Ureter (tissue), 1 donor: ENCODE measurements at regions not wholly inside any gene's neighbourhood (a gene's known extent, or its start where the extent isn't known, plus 50 kb on each side); places are given as distances from the start of the nearest gene placed in this dataset.
"Not testable (repeated sequence)": the region's sequence is repeated elsewhere in the genome, so short reads cannot be mapped to it uniquely, and the experiment has no call there.

Source experiments
- DNase-seq: peaks from one replicate; pipeline ENCODE4 v3.0.0-alpha.2; 2020; ENCODE audit warnings: low spot score
- donor health status: DM: yes; HTN: yes; CAD: no.

DNA sequence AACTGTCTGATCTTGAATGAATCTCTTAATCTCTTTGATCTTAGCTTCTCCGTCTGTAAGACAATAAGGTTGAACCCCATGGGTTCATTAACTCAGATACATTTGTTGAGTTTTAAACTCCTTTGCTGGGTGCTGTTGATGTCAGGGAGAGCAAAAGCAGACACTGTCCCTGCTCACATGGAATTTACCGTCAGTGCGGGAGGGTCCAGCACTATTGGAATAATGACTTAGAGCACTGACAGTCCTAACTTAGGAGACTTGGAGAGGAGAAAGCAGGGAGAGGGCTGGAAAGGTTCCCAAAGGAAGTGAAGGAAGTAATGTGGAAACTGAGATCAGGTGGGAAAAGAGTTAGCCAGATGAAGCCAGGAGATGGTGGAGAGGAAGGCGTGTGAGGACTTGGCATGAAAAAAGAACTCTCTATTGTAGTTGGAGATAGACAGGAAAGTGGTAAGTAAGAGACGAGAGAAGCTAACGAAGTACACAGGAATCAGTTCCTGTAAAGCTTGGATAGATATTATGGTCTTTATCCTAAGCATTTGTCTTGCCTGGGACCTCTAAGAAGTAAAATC, 141.4 kb upstream of the SERTAD2 start:
- DNase-seq, result no peak

DNA sequence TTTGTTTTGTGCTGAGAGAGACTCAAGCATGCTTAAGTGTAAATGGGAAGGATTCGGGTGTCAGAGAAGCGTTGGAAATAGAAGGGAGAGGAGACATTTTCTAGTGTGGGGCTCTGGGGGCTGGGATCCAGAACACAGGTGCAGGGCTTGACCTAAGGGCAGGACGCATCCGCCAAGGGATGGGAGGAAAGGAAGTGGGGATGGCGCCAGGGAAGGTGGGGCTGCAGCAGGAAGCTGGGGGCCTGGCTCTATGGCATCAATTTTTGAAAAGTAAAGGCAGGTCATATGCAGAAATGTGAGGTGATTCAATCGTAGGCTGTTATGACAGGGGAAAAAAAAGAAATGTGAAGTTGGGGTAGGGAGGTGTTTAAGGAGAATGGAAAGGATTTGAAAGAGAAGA, 143.2 kb upstream of the SERTAD2 start:
- DNase-seq, result no peak

DNA sequence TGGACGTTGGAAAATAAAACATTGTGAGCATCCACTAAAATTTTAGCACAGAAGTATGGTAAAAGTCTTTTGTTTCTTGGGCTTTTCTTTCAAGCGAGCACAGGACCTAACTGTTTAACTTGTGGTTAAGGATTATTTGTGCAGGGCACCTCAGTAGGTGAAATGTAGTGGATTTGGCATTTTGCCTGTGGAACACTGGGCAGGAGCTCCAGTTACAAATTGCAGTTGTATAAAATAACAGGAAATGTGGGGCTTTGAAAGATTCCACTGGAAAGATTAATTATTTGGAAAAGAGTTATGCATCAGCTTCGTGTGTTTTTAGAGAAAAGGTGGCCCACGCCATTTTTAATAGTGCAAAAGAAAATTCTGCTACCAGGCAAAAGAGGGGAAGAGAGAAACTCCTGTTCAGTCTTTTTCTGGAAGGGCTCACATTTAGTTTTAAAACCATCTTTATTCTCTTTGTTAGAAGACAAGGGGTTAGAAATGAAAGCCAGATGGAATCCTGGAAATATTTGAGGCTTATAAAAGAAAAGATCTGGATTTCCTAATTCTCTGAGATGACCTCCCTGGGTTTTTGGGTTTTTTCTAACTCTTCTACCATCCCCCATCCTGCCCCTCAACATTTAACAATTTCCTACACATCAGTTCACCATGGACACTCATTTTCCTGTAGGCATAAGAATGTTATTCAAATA, 144.3 kb upstream of the SERTAD2 start:
- no peak for DNase-seq

DNA sequence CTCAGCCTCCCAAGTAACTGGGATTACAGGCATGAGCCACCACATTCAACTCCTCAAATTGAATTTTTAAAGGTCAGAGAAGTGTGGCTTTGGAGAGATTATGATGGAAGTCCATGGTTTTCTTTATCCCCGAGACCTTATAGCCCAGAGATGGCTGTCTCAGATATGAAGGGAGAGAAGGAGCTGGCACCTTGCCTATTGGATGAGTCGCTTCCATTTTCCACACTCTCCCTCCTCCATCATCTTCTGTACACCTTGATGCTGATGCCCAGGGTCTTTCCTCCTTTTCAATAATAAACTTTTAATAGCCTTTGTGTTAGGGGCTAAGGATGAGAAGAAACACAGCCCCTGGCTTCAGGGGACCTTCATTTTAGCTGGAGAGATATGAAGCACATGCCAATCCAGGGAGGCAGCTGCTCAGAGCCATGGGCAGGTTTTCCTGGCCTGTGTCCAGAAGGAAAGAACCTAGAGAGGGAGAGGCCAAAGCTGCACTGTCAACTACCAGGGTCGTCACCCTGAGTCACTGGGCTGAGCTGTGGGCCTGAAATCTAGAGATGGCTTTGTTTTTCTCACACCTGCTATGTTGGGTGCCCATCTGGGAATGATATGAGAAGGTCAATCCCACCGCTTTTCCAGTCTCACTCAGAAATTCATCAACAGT, 146.0 kb upstream of the SERTAD2 start:
- no peak for DNase-seq

DNA sequence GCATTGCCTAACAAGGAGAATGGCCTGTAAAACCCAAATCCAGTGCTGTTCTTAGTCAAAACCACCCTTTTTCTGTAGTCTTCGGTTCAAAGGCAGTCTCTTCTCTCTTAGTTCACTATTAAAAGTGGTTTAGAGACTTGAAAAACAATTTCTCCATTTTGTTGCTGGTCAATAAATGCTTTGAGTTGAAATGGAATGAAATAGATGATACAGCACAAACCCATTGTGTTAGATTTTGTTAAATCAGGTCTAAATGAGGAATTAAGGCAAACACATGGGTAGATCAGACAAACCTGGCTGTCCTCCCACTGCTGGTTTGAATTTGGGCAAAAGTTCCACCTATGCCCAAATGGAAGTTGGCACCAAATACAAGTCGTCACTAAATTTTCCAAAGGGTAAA, 150.1 kb upstream of the SERTAD2 start:
- DNase-seq, result no peak

DNA sequence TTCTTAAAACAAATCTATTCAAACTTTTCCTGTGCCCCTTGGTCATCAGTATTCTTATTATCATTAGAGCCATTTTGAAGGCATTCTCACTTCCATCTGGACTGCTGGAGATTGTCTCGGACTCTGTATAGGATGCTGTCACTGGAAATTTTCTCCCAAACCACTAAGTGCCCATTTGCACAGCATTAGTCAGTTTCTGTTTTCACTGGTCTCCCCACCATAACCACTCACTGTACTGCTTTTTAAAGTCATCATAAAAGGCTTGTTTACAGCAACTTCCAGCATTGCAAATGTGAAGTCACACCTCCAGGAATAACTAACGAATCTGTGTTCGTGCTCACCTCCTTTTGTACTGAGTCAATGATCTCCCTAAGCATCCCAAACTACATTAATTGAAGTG, 150.9 kb upstream of the SERTAD2 start:
- no peak for DNase-seq

DNA sequence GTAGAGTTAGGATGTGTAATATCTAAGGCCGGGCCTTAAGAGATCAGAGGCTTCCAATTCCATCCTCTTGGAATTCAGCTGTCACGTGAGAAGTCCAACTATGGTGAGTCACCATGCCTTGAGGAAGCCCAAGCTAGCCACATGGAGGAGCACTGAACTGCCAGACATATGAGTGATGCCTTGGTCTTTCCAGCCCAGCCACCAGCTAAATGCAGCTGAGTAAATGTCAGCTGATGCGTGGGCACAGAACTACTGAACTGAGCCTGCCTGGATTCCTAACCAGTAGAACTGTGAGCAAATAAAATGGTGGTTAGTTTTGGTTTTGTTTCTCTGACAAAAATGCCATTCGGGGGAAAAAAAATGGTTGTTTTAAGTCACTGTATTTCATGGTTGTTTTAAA, 153.7 kb upstream of the SERTAD2 start:
- no peak for DNase-seq

DNA sequence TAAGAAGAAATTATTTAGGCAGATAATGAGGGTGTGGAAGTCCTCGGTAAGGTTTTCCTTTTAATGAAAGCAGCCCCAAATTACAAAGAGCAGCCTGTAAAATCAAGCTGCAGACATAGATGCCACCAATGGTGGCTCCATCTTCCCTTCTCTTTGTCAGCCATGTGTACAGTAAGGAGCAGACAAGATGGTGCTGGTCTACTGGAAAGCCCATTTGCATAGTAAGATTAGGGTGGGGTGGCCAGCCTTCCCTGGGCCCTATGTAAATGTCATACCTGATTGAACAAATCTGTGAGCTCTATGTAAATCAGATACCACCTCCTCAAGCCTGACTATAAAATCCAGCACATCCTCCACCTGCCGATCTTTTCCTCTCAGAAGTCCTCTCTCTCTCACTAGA, 154.4 kb upstream of the SERTAD2 start:
- no peak for DNase-seq

DNA sequence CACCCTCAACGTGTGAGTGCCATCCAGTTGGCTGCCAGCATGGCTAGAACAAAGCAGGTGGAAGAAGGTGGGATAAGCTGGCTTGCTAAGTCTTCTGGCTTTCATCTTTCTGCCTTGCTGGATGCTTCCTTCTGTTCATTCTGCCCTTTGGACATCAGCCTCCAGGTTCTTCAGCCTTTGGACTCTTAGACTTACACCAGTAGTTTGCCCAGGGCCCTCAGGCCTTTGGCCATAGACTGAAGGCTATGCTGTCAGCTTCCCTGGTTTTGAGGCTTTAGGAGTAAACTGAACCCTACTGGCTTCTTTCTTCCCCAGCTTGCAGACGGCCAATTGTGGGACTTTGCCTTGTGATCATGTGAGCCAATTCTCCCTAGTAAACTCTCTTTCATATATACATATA, 155.0 kb upstream of the SERTAD2 start:
- no peak for DNase-seq

DNA sequence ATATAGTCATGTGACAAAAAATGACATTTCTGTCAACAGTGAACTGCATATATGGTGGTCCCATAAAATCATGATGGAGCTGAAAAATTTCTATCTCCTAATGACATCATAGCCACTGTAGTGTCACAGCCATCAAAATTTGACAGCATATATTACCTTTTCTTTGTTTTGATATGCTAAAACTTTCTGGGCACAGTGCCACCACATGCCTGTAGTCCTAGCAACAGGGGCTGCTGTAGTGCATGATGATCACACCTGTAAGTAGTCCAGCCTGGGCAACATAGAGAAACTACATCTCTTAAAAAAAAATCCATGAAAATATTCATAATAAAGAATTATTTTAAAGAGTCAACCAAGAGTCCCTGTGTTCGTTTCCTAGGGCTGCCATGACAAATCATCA, 155.5 kb upstream of the SERTAD2 start:
- DNase-seq, result no peak

DNA sequence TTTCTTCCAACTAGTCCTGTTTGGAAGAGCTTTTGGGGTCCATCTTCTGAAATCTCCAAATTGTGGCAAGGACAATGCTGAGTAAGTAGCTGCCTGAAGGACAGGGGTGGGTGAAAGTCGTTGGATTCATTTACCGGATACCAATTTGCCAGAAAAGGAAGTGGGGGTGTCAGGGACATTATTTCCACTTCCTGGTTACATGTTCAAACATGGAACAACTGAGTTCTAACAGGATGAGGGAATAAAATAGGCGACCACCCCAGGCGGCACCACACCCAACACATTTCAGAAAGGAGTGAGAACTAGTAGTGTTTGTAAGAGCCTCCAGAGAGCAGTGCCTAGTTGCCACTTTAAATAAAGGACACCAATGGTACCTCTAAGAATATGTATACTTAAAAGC, 158.6 kb upstream of the SERTAD2 start:
- no peak for DNase-seq

DNA sequence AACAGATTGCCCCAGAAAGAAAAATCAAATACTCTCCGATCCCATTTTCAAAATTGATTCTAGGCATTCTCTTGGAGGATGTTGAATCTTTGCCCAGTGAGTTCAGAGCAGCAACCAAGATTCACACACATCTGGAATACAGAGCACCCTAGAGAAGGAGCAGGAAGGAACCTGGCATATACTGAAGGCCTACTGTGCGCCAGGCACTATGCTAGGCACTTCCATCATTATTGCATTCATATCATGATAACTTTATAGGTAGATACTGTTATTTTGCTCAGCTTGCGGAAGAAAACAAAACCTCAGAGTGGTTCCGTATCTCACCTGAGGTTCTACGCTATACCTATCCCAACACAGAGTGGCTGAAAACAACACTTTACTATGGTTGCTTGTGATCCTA, 160.3 kb upstream of the SERTAD2 start:
- DNase-seq, result no peak

DNA sequence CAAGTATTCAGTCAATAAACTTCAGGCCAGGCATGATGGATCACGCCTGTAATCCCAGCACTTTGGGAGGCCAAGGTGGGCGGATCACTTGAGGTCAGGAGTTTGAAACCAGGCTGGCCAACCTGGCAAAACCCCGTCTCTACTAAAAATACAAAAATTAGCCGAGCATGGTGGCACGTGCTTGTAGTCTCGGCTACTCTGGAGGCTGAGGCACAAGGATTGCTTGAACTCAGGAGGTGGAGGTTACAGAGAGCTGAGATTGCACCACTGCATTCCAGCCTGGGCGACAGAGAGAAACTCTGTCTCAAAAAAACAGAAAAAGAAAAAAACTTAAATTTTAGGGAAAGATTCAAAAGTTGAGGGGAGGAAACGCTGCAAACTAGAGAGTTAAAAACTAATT, 162.8 kb upstream of the SERTAD2 start:
- not testable (repeated sequence) for DNase-seq

DNA sequence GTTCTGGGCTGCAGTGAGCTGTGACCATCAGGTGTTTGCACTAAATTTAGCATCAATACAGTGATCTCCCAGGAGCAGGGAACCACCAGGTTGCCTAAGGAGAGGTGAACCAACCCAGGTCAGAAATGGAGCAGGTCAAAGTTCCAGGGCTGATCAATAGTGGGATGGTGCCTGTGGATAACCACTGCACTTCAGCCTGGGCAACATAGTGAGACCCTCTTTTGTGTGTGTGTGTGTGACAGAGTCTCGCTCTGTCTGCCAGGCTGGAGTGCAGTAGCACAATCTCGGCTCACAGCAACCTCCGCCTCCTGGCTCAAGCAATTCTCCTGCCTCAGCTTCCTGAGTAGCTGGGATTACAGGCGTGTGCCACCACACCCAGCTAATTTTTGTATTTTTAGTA, 163.7 kb upstream of the SERTAD2 start:
- no peak for DNase-seq

DNA sequence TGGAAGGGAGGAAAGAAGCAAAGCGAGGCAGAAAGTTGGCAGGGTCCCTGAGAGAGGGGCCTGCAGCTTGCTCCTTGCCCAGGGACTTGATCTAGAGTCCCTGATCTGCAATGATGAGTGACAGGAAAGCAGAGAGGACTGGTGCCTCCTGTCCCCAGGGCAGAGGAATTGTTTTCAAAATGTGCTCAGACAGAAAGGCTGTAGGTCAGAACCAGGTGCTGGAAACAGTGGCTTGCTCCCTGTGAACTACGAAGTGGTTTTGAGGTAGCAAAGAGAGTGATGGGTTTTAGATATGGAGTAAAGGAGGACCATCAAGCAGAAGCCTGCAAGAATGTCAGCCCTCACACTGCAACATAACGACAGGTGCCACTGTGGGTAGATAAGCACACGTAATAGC, 164.9 kb upstream of the SERTAD2 start:
- DNase-seq, result no peak

DNA sequence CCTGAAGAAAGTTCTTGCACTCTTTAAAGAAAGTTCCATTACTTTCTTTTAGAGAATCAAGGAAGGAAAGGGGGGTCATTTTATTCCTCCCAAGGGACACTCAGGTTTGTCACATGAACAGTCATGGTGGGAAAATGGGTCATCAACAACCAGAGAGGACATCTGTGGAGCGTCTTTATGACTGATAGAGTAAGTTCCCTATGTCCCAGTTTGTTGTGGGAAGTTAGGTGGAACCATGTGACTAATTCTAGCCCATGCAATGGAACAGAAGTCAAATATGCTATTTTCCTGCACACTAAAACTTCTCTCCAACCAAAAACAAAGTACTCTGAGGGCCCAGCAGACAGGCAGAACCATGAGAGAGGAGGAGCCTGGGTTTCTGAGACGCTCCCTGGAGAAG, 165.6 kb upstream of the SERTAD2 start:
- DNase-seq, result no peak

DNA sequence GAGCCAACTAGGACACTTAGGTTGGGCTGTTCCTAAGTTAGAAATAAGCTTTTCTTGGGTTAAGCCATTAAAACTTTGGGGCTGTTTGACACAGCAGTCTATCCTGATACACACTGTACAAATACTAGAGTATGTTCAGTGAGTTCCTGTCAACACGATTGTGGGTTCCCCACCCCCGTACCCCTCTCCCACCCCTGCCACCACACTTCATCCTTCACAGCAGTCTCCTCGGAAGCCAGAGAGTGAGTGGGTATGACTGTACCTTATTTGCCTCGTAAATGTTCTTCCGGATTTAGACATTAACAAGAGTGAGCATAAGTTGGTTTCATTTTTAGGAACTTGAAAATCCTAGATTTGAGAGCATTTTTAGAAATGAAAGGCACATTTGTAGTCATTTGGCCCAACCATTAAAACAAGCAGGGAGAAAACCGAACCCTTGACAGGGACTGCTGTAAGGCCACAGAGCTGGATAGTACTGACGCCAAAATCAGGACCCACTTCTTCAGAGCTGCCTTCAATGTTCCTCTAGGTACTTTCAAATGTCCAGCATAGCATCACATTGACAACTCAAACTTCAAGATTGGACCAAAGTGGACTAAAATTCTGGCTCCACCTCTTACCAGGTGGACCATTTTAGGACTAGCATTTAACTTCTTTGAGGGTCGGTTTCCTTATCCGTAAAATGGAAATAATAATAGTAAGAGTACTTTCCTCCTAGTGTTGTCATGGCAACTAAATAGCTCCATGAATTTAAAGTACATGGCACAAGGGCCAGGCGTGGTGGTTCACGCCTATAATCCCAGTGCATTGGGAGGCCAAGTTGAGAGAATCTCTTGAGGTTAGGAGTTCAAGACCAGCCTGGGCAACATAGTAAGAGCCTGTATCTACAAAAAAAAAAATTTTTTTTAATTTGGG, 166.3 kb upstream of the SERTAD2 start:
- DNase-seq, result no peak

DNA sequence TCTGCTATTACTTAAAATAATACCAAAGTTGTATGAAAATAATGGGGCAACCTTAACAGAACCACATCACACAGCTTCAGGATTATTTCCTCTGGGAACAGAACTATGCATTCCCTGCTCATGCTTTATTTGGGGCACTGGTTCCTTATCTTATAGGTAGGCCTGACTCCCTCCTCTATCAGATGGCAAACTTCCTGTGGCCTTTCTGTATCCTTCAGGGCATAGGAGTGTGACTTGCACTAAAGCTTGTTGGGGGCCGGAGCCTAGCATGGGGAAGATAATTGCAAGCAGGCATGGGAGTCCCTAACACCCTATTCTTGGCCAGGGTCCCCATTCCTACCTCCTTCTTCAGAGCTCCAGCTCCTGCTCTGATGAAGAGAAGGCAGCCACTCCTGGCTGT, 167.2 kb upstream of the SERTAD2 start:
- DNase-seq, result no peak

DNA sequence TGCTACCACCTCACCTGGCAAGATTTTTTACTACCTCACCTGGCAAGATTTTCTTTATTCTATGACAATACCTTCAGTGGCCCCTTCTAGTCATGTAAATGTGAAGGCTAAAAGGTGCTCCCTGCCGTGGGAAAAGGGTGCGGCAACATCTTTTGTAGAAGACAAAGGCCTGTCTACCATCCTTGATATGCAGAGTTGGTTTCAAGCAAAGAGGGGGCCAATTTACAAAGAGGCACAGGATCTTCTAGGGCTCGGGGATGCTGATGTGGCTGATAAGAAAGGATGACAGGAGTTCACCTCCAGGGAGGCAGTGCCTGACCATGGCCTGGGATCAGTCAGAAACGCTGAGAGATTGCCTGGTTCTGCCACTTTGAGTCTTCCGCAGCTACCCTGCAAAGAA, 165.4 kb upstream of the SLC1A4 start:
- DNase-seq, result no peak

DNA sequence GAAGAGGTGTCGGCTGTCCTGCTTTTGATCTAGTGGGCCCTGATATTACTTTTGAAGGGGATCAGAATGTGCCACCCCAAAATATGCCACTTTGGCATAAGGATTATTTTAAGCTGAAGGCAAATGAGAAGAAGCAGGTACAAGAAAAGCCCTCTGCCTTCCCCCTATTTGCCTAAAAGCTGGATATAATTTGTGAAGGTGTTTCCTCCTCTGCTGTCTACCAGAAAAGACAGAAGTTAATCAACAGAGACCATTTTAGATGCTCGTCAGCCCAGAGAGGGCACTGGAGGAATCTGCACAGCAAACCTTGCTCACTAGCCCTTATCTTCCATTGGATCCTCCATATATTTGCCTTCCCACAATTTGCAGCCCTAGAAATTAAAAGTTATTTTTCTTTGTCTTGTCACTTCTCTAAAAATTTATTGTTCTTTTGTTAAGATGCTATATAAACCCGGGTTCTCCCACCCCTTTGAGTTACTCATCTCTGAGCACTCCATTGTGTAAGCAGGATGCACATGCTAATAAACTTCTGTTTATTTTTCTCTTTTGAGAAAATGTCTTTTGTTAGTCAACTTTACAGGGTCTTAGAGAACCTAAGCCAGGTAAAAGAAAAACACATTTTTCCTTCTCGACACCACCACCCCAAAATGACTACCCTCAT, 163.2 kb upstream of the SLC1A4 start:
- no peak for DNase-seq

DNA sequence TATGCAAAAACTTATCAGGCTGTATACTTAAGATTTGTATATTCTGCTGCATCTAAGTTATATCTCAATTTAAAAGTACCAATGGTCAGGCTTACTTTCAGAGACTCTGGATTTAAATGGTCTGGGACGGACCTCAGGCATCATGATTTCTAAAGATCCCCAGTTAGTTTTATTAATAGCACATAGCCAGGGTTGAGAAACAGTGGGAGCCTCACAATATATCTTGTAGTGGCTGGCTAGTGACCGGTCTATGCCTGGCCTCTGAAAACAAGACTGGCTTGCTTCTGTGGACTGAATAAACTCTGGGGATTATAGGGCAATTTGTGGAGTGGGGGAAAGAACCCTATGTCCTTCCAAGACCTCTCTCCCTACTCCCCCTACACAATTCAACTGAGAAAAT, 162.5 kb upstream of the SLC1A4 start:
- DNase-seq, result no peak

DNA sequence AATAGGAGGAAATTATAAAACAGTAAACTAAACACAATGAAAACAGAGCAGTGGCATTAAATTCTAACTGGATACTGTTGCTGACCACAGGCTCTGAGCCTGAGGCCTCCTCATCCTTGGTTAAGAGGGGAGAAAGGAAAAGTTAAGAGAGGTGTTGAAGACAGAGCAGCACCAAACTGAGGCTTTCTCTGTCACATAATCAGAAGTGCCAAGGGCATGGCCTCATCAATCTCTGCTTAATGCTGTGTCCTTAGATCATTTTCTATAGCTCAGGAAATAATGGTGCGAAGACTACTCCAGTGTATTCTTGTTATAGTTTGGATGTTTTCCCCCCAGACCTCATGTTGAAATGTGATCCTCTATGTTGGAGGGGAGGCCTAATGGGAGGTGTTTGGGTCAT, 160.9 kb upstream of the SLC1A4 start:
- no peak for DNase-seq
